Uterus (tissue), 2 donors: ENCODE measurements at regions not wholly inside any gene's neighbourhood (a gene's known extent, or its start where the extent isn't known, plus 50 kb on each side); places are given as distances from the start of the nearest gene placed in this dataset.

ENCODE experiments used
- POLR2A ChIP-seq, 2 donors: fragments of 450-650 bp; IDR thresholded peaks; one replicate each; pipeline ENCODE4 v1.6.1; 2016; ENCODE audit warnings: antibody characterized with exemption in 2 of 2, mild to moderate bottlenecking in 1 of 2, moderate library complexity in 1 of 2
- TF ChIP-seq, protein P1 (sequence below), 4 experiments: fragments of 200-600 bp in 2 of 4; fragments of 450-650 bp in 2 of 4; sonication (generic) in 2 of 4; IDR thresholded peaks; one replicate each; pipeline ENCODE4 v1.5.1; 2016 to 2019; ENCODE audit warnings: antibody characterized with exemption in 4 of 4, mild to moderate bottlenecking in 2 of 4, moderate library complexity in 1 of 4

DNA sequence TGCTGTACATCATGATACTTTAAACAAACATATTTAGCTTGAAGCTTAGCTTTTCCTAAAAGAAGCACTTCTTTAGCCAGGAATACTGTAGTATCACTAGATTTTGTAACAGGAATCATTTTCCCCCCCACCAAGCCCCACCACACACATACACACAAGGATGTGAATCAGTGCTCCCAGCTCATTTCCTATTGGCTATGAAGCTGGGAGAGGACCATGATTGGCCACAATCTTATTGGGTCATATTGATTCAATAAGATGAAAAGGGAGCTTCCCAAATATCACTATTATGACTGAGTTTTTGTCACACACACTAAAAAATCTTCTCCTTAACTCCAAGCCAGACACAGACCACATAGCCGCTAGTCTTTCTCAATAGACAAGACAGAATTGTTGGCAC, 140.5 kb upstream of the TNFAIP3 start:
- no peak for TF ChIP-seq POLR2A (IDR thresholded peaks at IDR 0.05)
- TF ChIP-seq, protein P1, sequence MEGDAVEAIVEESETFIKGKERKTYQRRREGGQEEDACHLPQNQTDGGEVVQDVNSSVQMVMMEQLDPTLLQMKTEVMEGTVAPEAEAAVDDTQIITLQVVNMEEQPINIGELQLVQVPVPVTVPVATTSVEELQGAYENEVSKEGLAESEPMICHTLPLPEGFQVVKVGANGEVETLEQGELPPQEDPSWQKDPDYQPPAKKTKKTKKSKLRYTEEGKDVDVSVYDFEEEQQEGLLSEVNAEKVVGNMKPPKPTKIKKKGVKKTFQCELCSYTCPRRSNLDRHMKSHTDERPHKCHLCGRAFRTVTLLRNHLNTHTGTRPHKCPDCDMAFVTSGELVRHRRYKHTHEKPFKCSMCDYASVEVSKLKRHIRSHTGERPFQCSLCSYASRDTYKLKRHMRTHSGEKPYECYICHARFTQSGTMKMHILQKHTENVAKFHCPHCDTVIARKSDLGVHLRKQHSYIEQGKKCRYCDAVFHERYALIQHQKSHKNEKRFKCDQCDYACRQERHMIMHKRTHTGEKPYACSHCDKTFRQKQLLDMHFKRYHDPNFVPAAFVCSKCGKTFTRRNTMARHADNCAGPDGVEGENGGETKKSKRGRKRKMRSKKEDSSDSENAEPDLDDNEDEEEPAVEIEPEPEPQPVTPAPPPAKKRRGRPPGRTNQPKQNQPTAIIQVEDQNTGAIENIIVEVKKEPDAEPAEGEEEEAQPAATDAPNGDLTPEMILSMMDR (IDR thresholded peaks at IDR 0.05) = no peak
